OCI-LY1 (cell line): ENCODE measurements at regions not wholly inside any gene's neighbourhood (a gene's known extent, or its start where the extent isn't known, plus 50 kb on each side); places are given as distances from the start of the nearest gene placed in this dataset.

Experiments
- H2AFZ ChIP-seq: fragments of 200-600 bp; sonication (generic), shearing (Covaris generic); 2 replicates; pipeline ENCODE4 v1.6.0; 2014; ENCODE audit warnings: antibody characterized with exemption, mild to moderate bottlenecking, low read length
- H3F3A ChIP-seq: fragments of 200-600 bp; sonication (generic), shearing (Covaris generic); 2 replicates; pipeline ENCODE4 v1.6.0; 2014; ENCODE audit warnings: mild to moderate bottlenecking, antibody characterized with exemption, low read length, moderate library complexity; ENCODE audit not compliant: insufficient read depth
- H3K27ac ChIP-seq: fragments of 200-600 bp; sonication (generic); 2 replicates; pipeline ENCODE4 v1.5.1; 2014; ENCODE audit warnings: low read length, mixed run types, mild to moderate bottlenecking, low read depth; ENCODE audit not compliant: poor library complexity, severe bottlenecking
- H3K27me3 ChIP-seq: fragments of 200-600 bp; sonication (generic); 2 replicates; pipeline ENCODE4 v1.6.0; 2014; ENCODE audit warnings: antibody characterized with exemption, mild to moderate bottlenecking, low read length, moderate library complexity; ENCODE audit not compliant: insufficient read depth
- H3K36me3 ChIP-seq: fragments of 200-600 bp; sonication (generic); 2 replicates; pipeline ENCODE4 v1.6.1; 2014; ENCODE audit warnings: mild to moderate bottlenecking, antibody characterized with exemption, low read length, moderate library complexity, mixed read lengths; ENCODE audit not compliant: insufficient read depth
- H3K4me1 ChIP-seq: fragments of 200-600 bp; sonication (generic); 2 replicates; pipeline ENCODE4 v1.5.1; 2014; ENCODE audit warnings: mild to moderate bottlenecking, low read length, moderate library complexity; ENCODE audit not compliant: insufficient read depth, severe bottlenecking
- H3K4me2 ChIP-seq: fragments of 200-600 bp; sonication (generic), shearing (Covaris generic); 2 replicates; pipeline ENCODE4 v1.6.1; 2014; ENCODE audit warnings: low read length
- H3K4me3 ChIP-seq: fragments of 200-600 bp; sonication (generic); 2 replicates; pipeline ENCODE4 v1.5.1; 2014; ENCODE audit warnings: low read length, low read depth, mild to moderate bottlenecking, mixed read lengths; ENCODE audit not compliant: poor library complexity, severe bottlenecking
- H3K79me2 ChIP-seq: fragments of 200-600 bp; shearing (Covaris generic); 2 replicates; pipeline ENCODE4 v1.6.1; 2016; ENCODE audit warnings: mixed run types, low read length, mixed read lengths; ENCODE audit not compliant: insufficient read depth
- H3K9ac ChIP-seq: fragments of 200-600 bp; sonication (generic), shearing (Covaris generic); 2 replicates; pipeline ENCODE4 v1.6.1; 2014; ENCODE audit warnings: mild to moderate bottlenecking, low read length, mixed read lengths
- H3K9me2 ChIP-seq: fragments of 200-600 bp; sonication (generic), shearing (Covaris generic); 2 replicates; pipeline ENCODE4 v1.6.1; 2014; ENCODE audit warnings: low read depth, mild to moderate bottlenecking, low read length, mixed read lengths
- H3K9me3 ChIP-seq: fragments of 200-600 bp; shearing (Covaris generic); 2 replicates; pipeline ENCODE4 v1.6.1; 2014; ENCODE audit warnings: low read length, mixed read lengths
- H4K20me1 ChIP-seq: fragments of 200-600 bp; sonication (generic), shearing (Covaris generic); 2 replicates; pipeline ENCODE4 v1.6.0; 2016; ENCODE audit warnings: mild to moderate bottlenecking, low read length; ENCODE audit not compliant: insufficient read depth
- CTCF ChIP-seq: fragments of 200-600 bp; sonication (generic), shearing (Covaris generic); IDR thresholded peaks from 2 replicates; pipeline ENCODE4 v1.5.1; 2017; ENCODE audit warnings: mild to moderate bottlenecking, antibody characterized with exemption, low read length, moderate library complexity, mixed read lengths
- EZH2 ChIP-seq: fragments of 200-600 bp; sonication (generic), shearing (Covaris generic); IDR thresholded peaks from 2 replicates; pipeline ENCODE4 v1.8.0; 2017; ENCODE audit warnings: borderline replicate concordance, mixed run types, mild to moderate bottlenecking, antibody characterized with exemption, low read length, moderate library complexity, mixed read lengths

GRCh38 chr7:130973637-130974036 is 239.6 kb upstream of the KLF14 start:
- no peaks in the 10 kb centered on the region for H3K9me2 ChIP-seq
- no peaks in the 10 kb centered on the region for H3K27me3 ChIP-seq
- 0 out of 2 replicates have a peak, but pooled peaks cover 2% of the 10 kb centered on the region for H4K20me1 ChIP-seq
- no peak overlapping the region for H2AFZ ChIP-seq
- peaks cover 16% of the 10 kb centered on the region; the same call in 1 of the 2 replicates for H3K9me3 ChIP-seq
- H3K4me1 ChIP-seq, result peaks cover 31% of the 10 kb centered on the region
- no peak overlapping the region for H3K4me3 ChIP-seq
- no peak overlapping the region for H3K27ac ChIP-seq
- H3K79me2 ChIP-seq, result peaks cover 23% of the 10 kb centered on the region
- TF ChIP-seq EZH2, result no peak
- no peak for TF ChIP-seq CTCF
- no peak overlapping the region for H3K9ac ChIP-seq
- no peaks in the 10 kb centered on the region for H3F3A ChIP-seq
- no peak overlapping the region for H3K4me2 ChIP-seq
- H3K36me3 ChIP-seq, result peaks cover 64% of the 10 kb centered on the region

DNA sequence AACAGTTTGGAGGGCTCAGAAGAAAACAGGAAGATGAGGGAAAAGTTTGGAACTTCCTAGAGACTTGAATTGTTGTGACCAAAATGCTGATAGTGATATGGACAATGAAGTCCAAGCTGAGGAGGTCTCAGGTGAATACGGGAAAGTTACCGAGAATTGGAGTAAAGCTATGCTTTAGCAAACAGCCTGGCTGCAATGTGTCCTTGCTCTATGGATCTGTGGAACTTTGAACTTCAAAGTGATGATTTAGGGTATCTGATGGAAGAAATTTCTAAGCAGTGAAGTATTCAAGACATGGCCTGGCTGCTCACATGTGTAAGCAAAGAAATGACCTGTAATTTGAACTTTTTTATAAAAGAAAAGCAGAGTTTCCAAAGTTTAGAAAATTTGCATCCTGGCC is 240.2 kb upstream of the KLF14 start:
- TF ChIP-seq EZH2, result no peak
- no peak for TF ChIP-seq CTCF
- Histone ChIP-seq H3K27me3 (no peaks in the 10 kb centered on the region), H3F3A (no peaks in the 10 kb centered on the region), H2AFZ (no peak overlapping the region), H3K9ac (no peak overlapping the region), H3K4me1 (peaks cover 31% of the 10 kb centered on the region), H3K4me2 (no peak overlapping the region), H3K79me2 (peaks cover 18% of the 10 kb centered on the region), H3K4me3 (no peak overlapping the region), H3K9me2 (no peaks in the 10 kb centered on the region), H3K9me3 (peaks cover 16% of the 10 kb centered on the region; the same call in 1 of the 2 replicates), H3K36me3 (peaks cover 66% of the 10 kb centered on the region), H4K20me1 (no peaks in the 10 kb centered on the region), H3K27ac (no peak overlapping the region)

DNA sequence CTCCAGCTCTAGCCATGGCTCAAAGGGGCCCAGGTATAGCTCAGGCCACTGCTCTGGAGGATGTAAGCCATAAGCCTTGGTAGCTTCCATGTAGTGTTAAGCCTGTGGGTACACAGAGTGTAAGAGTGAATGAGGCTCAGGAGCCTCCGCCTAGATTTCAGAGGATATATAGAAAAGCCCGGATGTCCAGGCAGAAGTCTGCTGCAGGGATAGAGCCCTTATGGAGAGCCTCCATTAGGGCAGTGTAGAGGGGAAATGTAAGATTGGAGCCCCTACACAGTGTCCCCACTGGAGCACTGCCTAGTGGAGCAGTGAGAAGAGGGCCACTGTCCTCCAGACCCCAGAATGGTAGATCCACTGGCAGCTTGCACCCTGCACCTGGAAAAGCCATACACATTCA is 240.8 kb upstream of the KLF14 start:
- Histone ChIP-seq H3K79me2 (peaks cover 16% of the 10 kb centered on the region), H3K9me2 (no peaks in the 10 kb centered on the region), H3K27me3 (no peaks in the 10 kb centered on the region), H2AFZ (no peak overlapping the region), H3K4me1 (peaks cover 25% of the 10 kb centered on the region), H3F3A (no peaks in the 10 kb centered on the region), H3K9ac (no peak overlapping the region), H3K4me3 (no peak overlapping the region), H3K9me3 (peaks cover 16% of the 10 kb centered on the region; the same call in 1 of the 2 replicates), H3K36me3 (peaks cover 72% of the 10 kb centered on the region), H3K4me2 (no peak overlapping the region), H4K20me1 (no peaks in the 10 kb centered on the region), H3K27ac (no peak overlapping the region)
- no peak for TF ChIP-seq EZH2
- TF ChIP-seq CTCF, result no peak
